Spleen (tissue), 7 donors: ENCODE measurements at regions not wholly inside any gene's neighbourhood (a gene's known extent, or its start where the extent isn't known, plus 50 kb on each side); places are given as distances from the start of the nearest gene placed in this dataset.

Experiments used
- POLR2A ChIP-seq, 3 donors: fragments of 450-650 bp; IDR thresholded peaks; one replicate each; pipeline ENCODE4 v1.5.1; 2017; ENCODE audit warnings: antibody characterized with exemption in 3 of 3, mild to moderate bottlenecking in 1 of 3
- TF ChIP-seq, protein P1 (sequence below), 11 experiments: fragments of 200-600 bp in 7 of 11; fragments of 450-650 bp in 4 of 11; sonication (generic) in 4 of 11; IDR thresholded peaks in 8 of 11; conservative IDR thresholded peaks in 3 of 11; 1 replicate in 7 of 11; 2 replicates in 4 of 11; pipeline versions ENCODE4 v1.4.0 to v1.8.0; 2016 to 2021; ENCODE audit warnings: antibody characterized with exemption in 11 of 11, inconsistent platforms in 4 of 11, mild to moderate bottlenecking in 1 of 11
- donor health status: DM: no; HTN: no; CAD: no; lungs with moderate emphysema.
- donor health status: DM: no; HTN: no; CAD: no.
- donor health status: DM: no; HTN: no; CAD: no.

DNA sequence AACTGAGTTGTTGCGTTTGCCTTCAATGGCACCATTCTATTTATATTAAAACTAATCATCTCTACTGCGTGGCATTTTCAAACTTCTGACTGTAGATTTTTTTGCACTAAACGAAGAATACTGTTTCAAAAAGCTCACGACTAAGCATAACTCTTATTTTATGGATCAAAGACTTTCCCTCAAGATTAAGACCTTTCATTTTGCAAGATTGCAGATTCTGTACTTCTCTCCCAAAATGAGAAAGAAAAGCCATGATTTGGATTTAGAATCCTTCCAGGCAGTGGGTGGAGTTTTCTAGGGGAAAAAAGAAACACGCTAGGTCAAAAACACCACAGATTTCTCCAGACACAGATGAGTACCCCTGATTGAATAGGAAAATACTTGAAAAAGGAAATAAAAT lies 617.2 kb upstream of the NR2F2 start:
- TF ChIP-seq POLR2A (IDR thresholded peaks at IDR 0.05), result no peak
- TF ChIP-seq, protein P1, sequence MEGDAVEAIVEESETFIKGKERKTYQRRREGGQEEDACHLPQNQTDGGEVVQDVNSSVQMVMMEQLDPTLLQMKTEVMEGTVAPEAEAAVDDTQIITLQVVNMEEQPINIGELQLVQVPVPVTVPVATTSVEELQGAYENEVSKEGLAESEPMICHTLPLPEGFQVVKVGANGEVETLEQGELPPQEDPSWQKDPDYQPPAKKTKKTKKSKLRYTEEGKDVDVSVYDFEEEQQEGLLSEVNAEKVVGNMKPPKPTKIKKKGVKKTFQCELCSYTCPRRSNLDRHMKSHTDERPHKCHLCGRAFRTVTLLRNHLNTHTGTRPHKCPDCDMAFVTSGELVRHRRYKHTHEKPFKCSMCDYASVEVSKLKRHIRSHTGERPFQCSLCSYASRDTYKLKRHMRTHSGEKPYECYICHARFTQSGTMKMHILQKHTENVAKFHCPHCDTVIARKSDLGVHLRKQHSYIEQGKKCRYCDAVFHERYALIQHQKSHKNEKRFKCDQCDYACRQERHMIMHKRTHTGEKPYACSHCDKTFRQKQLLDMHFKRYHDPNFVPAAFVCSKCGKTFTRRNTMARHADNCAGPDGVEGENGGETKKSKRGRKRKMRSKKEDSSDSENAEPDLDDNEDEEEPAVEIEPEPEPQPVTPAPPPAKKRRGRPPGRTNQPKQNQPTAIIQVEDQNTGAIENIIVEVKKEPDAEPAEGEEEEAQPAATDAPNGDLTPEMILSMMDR (IDR thresholded peaks at IDR 0.05 in 8 of 11, conservative IDR thresholded peaks at IDR 0.05 in 3 of 11), result no peak
